Lower lobe of right lung (tissue), 2 donors: ENCODE measurements at regions not wholly inside any gene's neighbourhood (a gene's known extent, or its start where the extent isn't known, plus 50 kb on each side); places are given as distances from the start of the nearest gene placed in this dataset.
A peak's percentile ranks its signal among the peaks of the same experiment; 100 is the strongest.
"Not testable (repeated sequence)": the region's sequence is repeated elsewhere in the genome, so short reads cannot be mapped to it uniquely, and the experiment has no call there.

Experiments used
- ATAC-seq, 2 donors: fragments of 200-7000 bp; cut with Tn5 transposase; one replicate each; pipeline ENCODE4 v1.9.1; 2020 to 2022; ENCODE audit warnings: mild to moderate bottlenecking in 2 of 2, moderate library complexity in 2 of 2
- DNase-seq: peaks from one replicate; pipeline ENCODE4 v3.0.0-alpha.2; 2020
- H3K27ac ChIP-seq: fragments of 200-600 bp; one replicate; pipeline ENCODE4 v1.8.0; 2022
- H3K27me3 ChIP-seq: fragments of 200-600 bp; one replicate; pipeline ENCODE4 v1.8.0; 2022; ENCODE audit warnings: low read depth
- H3K36me3 ChIP-seq: fragments of 200-600 bp; one replicate; pipeline ENCODE4 v1.8.0; 2022; ENCODE audit warnings: mild to moderate bottlenecking
- H3K4me1 ChIP-seq: fragments of 200-600 bp; one replicate; pipeline ENCODE4 v1.8.0; 2022
- H3K4me3 ChIP-seq: fragments of 200-600 bp; one replicate; pipeline ENCODE4 v1.8.0; 2022; ENCODE audit warnings: mild to moderate bottlenecking
- H3K9me3 ChIP-seq: fragments of 200-600 bp; one replicate; pipeline ENCODE4 v1.8.0; 2022
- CTCF ChIP-seq: fragments of 200-600 bp; IDR thresholded peaks from one replicate; pipeline ENCODE4 v1.8.0; 2022; ENCODE audit warnings: antibody characterized with exemption, mild to moderate bottlenecking
- intact Hi-C: fragments of 100-400 bp; cut with DNase I; formaldehyde crosslinking; loops from one replicate; pipeline ENCODE4 v1.11.0; 2022
- donor health status: DM: no; HTN: yes; CAD: no; lungs with severe emphysema.

DNA sequence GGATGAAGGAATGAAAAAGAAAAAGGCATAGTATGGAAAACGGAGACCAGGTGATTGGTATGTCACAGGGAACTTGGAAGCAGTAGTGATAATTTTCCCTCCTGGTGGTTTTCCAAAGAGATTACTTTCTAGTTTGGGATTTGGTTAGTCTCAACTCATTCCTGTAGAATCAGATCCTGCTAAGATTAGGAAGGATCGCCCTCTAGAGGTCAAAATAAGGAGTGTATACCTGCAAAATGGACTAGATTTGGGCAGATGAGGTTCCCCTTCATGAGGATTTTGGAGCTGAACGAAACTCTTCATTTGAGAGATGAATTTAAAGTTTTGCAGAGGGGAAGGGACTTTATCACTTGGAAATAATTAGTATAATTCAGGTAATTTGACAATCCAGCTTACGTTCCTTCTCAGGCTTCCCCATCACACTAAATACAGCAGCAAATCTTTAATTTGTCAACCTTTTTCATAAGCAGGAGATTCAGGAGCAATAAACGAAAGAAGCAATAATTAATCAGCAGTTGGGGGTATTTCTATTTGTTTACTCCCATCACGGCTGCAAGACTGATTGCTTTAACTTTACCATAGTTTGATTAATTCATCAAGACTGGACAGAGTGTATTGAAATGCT, 65.2 kb downstream of the CCDC195 start:
- Histone ChIP-seq H3K36me3 (no peaks in the 10 kb centered on the region), H3K9me3 (no peaks in the 10 kb centered on the region), H3K27ac (no peak overlapping the region), H3K4me3 (no peak overlapping the region), H3K27me3 (no peaks in the 10 kb centered on the region), H3K4me1 (no peaks in the 10 kb centered on the region)
- intact Hi-C loops = loop anchor here (5.0 kb wide), 1 partner anchor 294 kb away; no protein-coding TSS in a partner anchor
- no peak for DNase-seq
- ATAC-seq = peak; percentile 66 to 83
- peak; percentile 76 for TF ChIP-seq CTCF

DNA sequence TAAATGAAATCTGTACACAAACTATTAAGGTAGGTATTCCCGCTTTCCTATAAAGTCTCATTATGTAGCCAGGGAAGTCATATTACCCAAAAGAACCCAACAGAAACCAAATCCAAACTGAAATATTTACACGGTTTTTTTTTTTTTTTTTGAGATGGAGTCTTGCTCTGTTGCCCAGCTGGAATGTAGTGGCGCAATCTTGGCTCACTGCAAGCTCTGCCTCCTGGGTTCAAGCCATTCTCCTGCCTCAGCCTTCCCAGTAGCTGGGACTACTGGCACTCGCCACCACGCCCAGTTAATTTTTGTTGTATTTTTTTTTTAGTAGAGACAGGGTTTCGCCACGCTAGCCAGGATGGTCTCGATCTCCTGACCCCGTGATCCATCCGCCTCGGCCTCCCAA, 62.5 kb upstream of the CUL3 start:
- H3K27me3 ChIP-seq, intact Hi-C loops, H3K36me3 ChIP-seq, H3K4me3 ChIP-seq, H3K27ac ChIP-seq, H3K4me1 ChIP-seq, H3K9me3 ChIP-seq, DNase-seq, ATAC-seq: not testable (repeated sequence)

GRCh38 chr2:224646242-224646846, 61.2 kb upstream of the CUL3 start:
- intact Hi-C loops = no loop called here
- H3K9me3 ChIP-seq = no peaks in the 10 kb centered on the region
- DNase-seq (no peak), ATAC-seq (peak in 1 of 2 donors; percentile 46)
- H3K27me3 ChIP-seq = no peaks in the 10 kb centered on the region
- no peak overlapping the region for H3K4me3 ChIP-seq
- no peaks in the 10 kb centered on the region for H3K4me1 ChIP-seq
- peak; percentile 49 for TF ChIP-seq CTCF
- H3K27ac ChIP-seq = no peak overlapping the region
- no peaks in the 10 kb centered on the region for H3K36me3 ChIP-seq

- Histone ChIP-seq H3K36me3 (no peaks in the 10 kb centered on the region), H3K9me3 (no peaks in the 10 kb centered on the region), H3K4me1 (no peaks in the 10 kb centered on the region), H3K4me3 (no peak overlapping the region), H3K27me3 (no peaks in the 10 kb centered on the region), H3K27ac (no peak overlapping the region)
- DNase-seq (no peak), ATAC-seq (no peak)
- no peak for TF ChIP-seq CTCF
- intact Hi-C loops = no loop called here
Measured at GRCh38 chr2:224645722-224646121, 60.6 kb upstream of the CUL3 start.

DNA sequence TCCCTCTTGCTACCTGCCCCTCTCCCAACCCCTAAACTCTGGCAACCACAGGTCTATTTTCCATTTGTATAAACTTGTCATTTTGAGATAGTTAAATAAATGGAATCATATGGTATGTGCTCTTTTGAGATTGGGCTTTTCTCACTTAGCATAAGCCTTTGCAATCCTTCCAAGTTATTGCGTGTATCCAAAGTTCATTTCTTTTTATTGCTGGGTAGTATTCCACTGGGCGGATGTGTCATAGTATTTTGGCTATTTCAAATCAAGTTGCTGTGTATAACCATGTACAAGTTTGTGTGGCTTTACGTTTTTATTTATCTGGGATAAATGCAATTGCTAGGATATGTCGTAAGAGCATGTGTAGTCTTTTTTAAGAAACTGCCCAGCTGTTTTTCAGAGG, 55.5 kb upstream of the CUL3 start:
- Histone ChIP-seq H3K27me3 (no peaks in the 10 kb centered on the region), H3K36me3 (no peaks in the 10 kb centered on the region), H3K4me3 (no peak overlapping the region), H3K27ac (no peak overlapping the region), H3K4me1 (no peaks in the 10 kb centered on the region), H3K9me3 (no peaks in the 10 kb centered on the region)
- DNase-seq (no peak), ATAC-seq (no peak)
- no peak for TF ChIP-seq CTCF
- intact Hi-C loops = no loop called here

DNA sequence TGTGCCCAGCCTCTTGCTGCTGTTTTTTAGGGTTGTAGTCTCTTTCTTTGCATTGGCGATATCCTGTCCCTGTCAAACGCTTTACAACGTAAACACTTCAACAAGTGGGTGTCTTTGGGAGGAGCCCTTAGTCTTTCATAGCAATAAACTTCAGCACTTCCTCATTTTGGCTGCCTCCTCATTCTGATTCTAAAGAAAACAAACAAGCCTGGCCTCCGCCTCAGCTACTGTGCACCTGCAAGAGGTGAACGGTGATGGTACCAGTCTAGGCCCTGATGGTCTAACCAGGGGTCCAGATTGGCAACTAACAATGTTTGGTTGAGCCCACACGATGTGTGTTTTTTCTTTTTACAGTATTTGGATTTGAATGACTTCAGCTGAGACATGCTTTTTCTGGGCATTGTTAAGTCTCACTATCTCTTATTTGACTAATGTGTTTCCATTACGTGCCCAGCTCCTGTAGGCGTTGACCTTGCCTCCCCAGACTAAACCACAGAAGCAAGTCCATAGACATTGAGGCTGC, 53.2 kb upstream of the CUL3 start:
- H3K9me3 ChIP-seq = no peaks in the 10 kb centered on the region
- H3K27me3 ChIP-seq = no peaks in the 10 kb centered on the region
- ATAC-seq = no peak
- no peak for TF ChIP-seq CTCF
- no peak for DNase-seq
- intact Hi-C loops = no loop called here
- H3K36me3 ChIP-seq = no peaks in the 10 kb centered on the region
- H3K27ac ChIP-seq = no peak overlapping the region
- H3K4me3 ChIP-seq = no peak overlapping the region
- H3K4me1 ChIP-seq = no peaks in the 10 kb centered on the region
